ENCODE measurements at regions not wholly inside any gene's neighbourhood (a gene's known extent, or its start where the extent isn't known, plus 50 kb on each side); places are given as distances from the start of the nearest gene placed in this dataset.

GRCh38 chr6:103001724-103002123 lies 1608.2 kb downstream of the GRIK2 start:
- Histone ChIP-seq H3K4me3 (ENCODE audit: low read length) (no peak overlapping the region), H3F3A (ENCODE audit: insufficient read depth, low read length, poor library complexity, severe bottlenecking) (no peaks in the 10 kb centered on the region), H3K36me3 (ENCODE audit: insufficient read depth, low read length) (no peaks in the 10 kb centered on the region), H3K4me2 (ENCODE audit: low read length) (no peak overlapping the region), H3K27me3 (ENCODE audit: insufficient read depth, low read depth, low read length) (no peaks in the 10 kb centered on the region), H4K20me1 (ENCODE audit: insufficient read depth) (no peaks in the 10 kb centered on the region), H3K9ac (ENCODE audit: low read length) (no peak overlapping the region), H3K9me2 (ENCODE audit: insufficient read depth, low read length) (no peaks in the 10 kb centered on the region), H2AFZ (ENCODE audit: low read depth, low read length) (no peak overlapping the region), H3K9me3 (ENCODE audit: low read length) (no peaks in the 10 kb centered on the region), H3K79me2 (replicated peaks; ENCODE audit: insufficient read depth, low read length) (no peaks in the 10 kb centered on the region), H3K27ac (ENCODE audit: low read length) (no peak overlapping the region)
- TF ChIP-seq TAF1 (IDR thresholded peaks at IDR 0.05; ENCODE audit: low read depth) = no peak
- TF ChIP-seq RAD21 (conservative IDR thresholded peaks at IDR 0.05) = no peak
- TF ChIP-seq EP300 (conservative IDR thresholded peaks at IDR 0.05; ENCODE audit: poor library complexity, severe bottlenecking) = no peak
- no peak for TF ChIP-seq EZH2 (IDR thresholded peaks at IDR 0.05; ENCODE audit: borderline replicate concordance, insufficient read depth, low read length, poor library complexity, severe bottlenecking)
- no peak for TF ChIP-seq MXI1 (conservative IDR thresholded peaks at IDR 0.05; ENCODE audit: poor library complexity, severe bottlenecking)
- no peak for TF ChIP-seq REST (IDR thresholded peaks at IDR 0.05; ENCODE audit: borderline replicate concordance)
- TF ChIP-seq, protein P1, sequence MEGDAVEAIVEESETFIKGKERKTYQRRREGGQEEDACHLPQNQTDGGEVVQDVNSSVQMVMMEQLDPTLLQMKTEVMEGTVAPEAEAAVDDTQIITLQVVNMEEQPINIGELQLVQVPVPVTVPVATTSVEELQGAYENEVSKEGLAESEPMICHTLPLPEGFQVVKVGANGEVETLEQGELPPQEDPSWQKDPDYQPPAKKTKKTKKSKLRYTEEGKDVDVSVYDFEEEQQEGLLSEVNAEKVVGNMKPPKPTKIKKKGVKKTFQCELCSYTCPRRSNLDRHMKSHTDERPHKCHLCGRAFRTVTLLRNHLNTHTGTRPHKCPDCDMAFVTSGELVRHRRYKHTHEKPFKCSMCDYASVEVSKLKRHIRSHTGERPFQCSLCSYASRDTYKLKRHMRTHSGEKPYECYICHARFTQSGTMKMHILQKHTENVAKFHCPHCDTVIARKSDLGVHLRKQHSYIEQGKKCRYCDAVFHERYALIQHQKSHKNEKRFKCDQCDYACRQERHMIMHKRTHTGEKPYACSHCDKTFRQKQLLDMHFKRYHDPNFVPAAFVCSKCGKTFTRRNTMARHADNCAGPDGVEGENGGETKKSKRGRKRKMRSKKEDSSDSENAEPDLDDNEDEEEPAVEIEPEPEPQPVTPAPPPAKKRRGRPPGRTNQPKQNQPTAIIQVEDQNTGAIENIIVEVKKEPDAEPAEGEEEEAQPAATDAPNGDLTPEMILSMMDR (IDR thresholded peaks at IDR 0.05; ENCODE audit: poor library complexity, severe bottlenecking) = no peak
- TF ChIP-seq SMC3 (conservative IDR thresholded peaks at IDR 0.05; ENCODE audit: poor library complexity) = no peak
- TF ChIP-seq POLR2AphosphoS5 (IDR thresholded peaks at IDR 0.05) = no peak

DNA sequence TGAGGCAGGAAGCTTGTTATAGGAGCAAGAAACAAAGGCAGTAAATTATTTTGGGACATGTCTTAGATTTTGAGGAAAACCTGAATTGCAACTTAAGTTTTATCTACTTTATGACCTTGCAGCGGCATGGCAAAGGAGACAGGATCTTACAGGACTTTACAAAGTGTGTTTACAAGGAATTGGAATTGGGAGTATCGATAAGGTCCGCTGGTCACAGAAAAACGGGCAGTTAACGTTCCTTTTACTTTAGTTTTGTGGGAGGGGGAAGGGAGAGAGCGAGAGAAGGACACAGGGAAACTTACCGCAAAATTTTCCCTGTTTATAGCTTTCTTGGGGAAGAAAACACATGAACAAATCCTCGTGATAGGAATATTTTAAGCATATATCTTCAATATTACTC lies 1607.2 kb downstream of the GRIK2 start:
- TF ChIP-seq POLR2AphosphoS5 (IDR thresholded peaks at IDR 0.05) (no peak), SMC3 (conservative IDR thresholded peaks at IDR 0.05; ENCODE audit: poor library complexity) (no peak), TAF1 (IDR thresholded peaks at IDR 0.05; ENCODE audit: low read depth) (no peak), MXI1 (conservative IDR thresholded peaks at IDR 0.05; ENCODE audit: poor library complexity, severe bottlenecking) (no peak), RAD21 (conservative IDR thresholded peaks at IDR 0.05) (no peak), EZH2 (IDR thresholded peaks at IDR 0.05; ENCODE audit: borderline replicate concordance, insufficient read depth, low read length, poor library complexity, severe bottlenecking) (no peak), EP300 (conservative IDR thresholded peaks at IDR 0.05; ENCODE audit: poor library complexity, severe bottlenecking) (no peak), REST (IDR thresholded peaks at IDR 0.05; ENCODE audit: borderline replicate concordance) (no peak)
- TF ChIP-seq, protein P1 (IDR thresholded peaks at IDR 0.05; ENCODE audit: poor library complexity, severe bottlenecking) = no peak
- H3K27ac ChIP-seq (ENCODE audit: low read length) = no peak overlapping the region
- no peak overlapping the region for H2AFZ ChIP-seq (ENCODE audit: low read depth, low read length)
- H4K20me1 ChIP-seq (ENCODE audit: insufficient read depth) = no peaks in the 10 kb centered on the region
- H3K79me2 ChIP-seq (replicated peaks; ENCODE audit: insufficient read depth, low read length) = no peaks in the 10 kb centered on the region
- H3K9me3 ChIP-seq (ENCODE audit: low read length) = no peaks in the 10 kb centered on the region
- H3K9me2 ChIP-seq (ENCODE audit: insufficient read depth, low read length) = no peaks in the 10 kb centered on the region
- H3K4me2 ChIP-seq (ENCODE audit: low read length) = no peak overlapping the region
- H3K9ac ChIP-seq (ENCODE audit: low read length) = no peak overlapping the region
- no peak overlapping the region for H3K4me3 ChIP-seq (ENCODE audit: low read length)
- H3F3A ChIP-seq (ENCODE audit: insufficient read depth, low read length, poor library complexity, severe bottlenecking) = no peaks in the 10 kb centered on the region
- no peaks in the 10 kb centered on the region for H3K27me3 ChIP-seq (ENCODE audit: insufficient read depth, low read depth, low read length)
- no peaks in the 10 kb centered on the region for H3K36me3 ChIP-seq (ENCODE audit: insufficient read depth, low read length)
